Endothelial cell of umbilical vein (primary cell): ENCODE measurements at regions not wholly inside any gene's neighbourhood (a gene's known extent, or its start where the extent isn't known, plus 50 kb on each side); places are given as distances from the start of the nearest gene placed in this dataset.

Experiments
- BruUV-seq: library from RNA; stranded (reverse); fragments of 400-500 nt; replicated peaks from 2 replicates; lab custom pipeline; 2021; lab: Mats Ljungman, UMichigan
- CTCF ChIA-PET: fragments of 300-600, 350-600 bp; sonication (Branson Sonifier 250); formaldehyde crosslinking; loops from one replicate; lab custom pipeline; 2021; ENCODE audit warnings: antibody characterized with exemption, inconsistent platforms; lab: Charles Lee
- POLR2A ChIA-PET: fragments of 300-600, 350-600 bp; sonication (Branson Sonifier 250); formaldehyde crosslinking; loops from one replicate; lab custom pipeline; 2021; ENCODE audit warnings: antibody characterized with exemption, inconsistent platforms; lab: Charles Lee
- DNase-seq: peaks from one replicate; pipeline ENCODE4 v3.0.0-alpha.2; 2011; ENCODE audit warnings: low read depth, low spot score
- FAIRE-seq: peaks from 2 replicates; lab custom pipeline; 2011; peaks lifted over from hg19 to GRCh38; lab: Jason Lieb, UNC
- H2AFZ ChIP-seq: 2 replicates; pipeline ENCODE4 v1.6.0; 2012; ENCODE audit warnings: low read depth, low read length, control low read depth, inconsistent platforms
- H3K27ac ChIP-seq: 2 replicates; pipeline ENCODE4 v1.5.1; 2011; ENCODE audit warnings: low read depth, mild to moderate bottlenecking, control low read depth, low read length, moderate library complexity; ENCODE audit not compliant: insufficient read depth
- H3K27me3 ChIP-seq, 2 experiments: 2 replicates each; pipeline versions ENCODE4 v1.6.0 to v1.6.1; 2011; ENCODE audit warnings: low read length in 2 of 2, mixed read lengths in 1 of 2; ENCODE audit not compliant: control insufficient read depth in 2 of 2, insufficient read depth in 2 of 2
- H3K36me3 ChIP-seq, 2 experiments: 2 replicates in 1 of 2; 3 replicates in 1 of 2; pipeline ENCODE4 v1.5.1; 2011; ENCODE audit warnings: low read length in 2 of 2, mild to moderate bottlenecking in 1 of 2, moderate library complexity in 1 of 2; ENCODE audit not compliant: control insufficient read depth in 2 of 2, insufficient read depth in 2 of 2; ENCODE audit errors: extremely low read depth in 1 of 2
- H3K4me1 ChIP-seq: 3 replicates; pipeline ENCODE4 v1.5.1; 2011; ENCODE audit warnings: mild to moderate bottlenecking, low read length; ENCODE audit not compliant: control insufficient read depth, insufficient read depth; ENCODE audit errors: extremely low read depth
- H3K4me2 ChIP-seq: 2 replicates; pipeline ENCODE4 v1.6.1; 2011; ENCODE audit warnings: low read length, control low read depth, mixed read lengths; ENCODE audit not compliant: insufficient read depth
- H3K4me3 ChIP-seq, 3 experiments: fragments of 200-600 bp in 1 of 3; sonication (generic), shearing (Covaris generic) in 1 of 3; replicated peaks in 1 of 3; 2 replicates each; pipeline ENCODE4 v1.5.1; 2011 to 2016; ENCODE audit warnings: control low read depth in 3 of 3, low read length in 3 of 3, mild to moderate bottlenecking in 2 of 3, inconsistent platforms in 1 of 3, low read depth in 1 of 3, moderate library complexity in 1 of 3; ENCODE audit not compliant: insufficient read depth in 1 of 3
- H3K79me2 ChIP-seq: 2 replicates; pipeline ENCODE4 v1.6.0; 2012; ENCODE audit warnings: low read length, inconsistent platforms; ENCODE audit not compliant: control insufficient read depth, insufficient read depth
- H3K9ac ChIP-seq: replicated peaks from 2 replicates; pipeline ENCODE3; 2011; ENCODE audit warnings: low read length, control low read depth; ENCODE audit not compliant: insufficient read depth; ENCODE audit errors: extremely low read depth
- H3K9me1 ChIP-seq: replicated peaks from 3 replicates; pipeline ENCODE4 v1.6.0; 2011; ENCODE audit warnings: mild to moderate bottlenecking, low read length; ENCODE audit not compliant: control insufficient read depth, insufficient read depth; ENCODE audit errors: extremely low read depth
- H3K9me3 ChIP-seq: replicated peaks from 2 replicates; pipeline ENCODE4 v1.5.1; 2012; ENCODE audit warnings: low read length, inconsistent platforms; ENCODE audit not compliant: control insufficient read depth, insufficient read depth
- H4K20me1 ChIP-seq: replicated peaks from 2 replicates; pipeline ENCODE3; 2011; ENCODE audit warnings: mild to moderate bottlenecking, low read length; ENCODE audit not compliant: control insufficient read depth, insufficient read depth; ENCODE audit errors: extremely low read depth
- CTCF ChIP-seq, 2 donors: IDR thresholded peaks; 1 replicate in 1 of 2; 2 replicates in 1 of 2; pipeline ENCODE4 v1.5.1; 2011; ENCODE audit warnings: low read length in 2 of 2, mild to moderate bottlenecking in 2 of 2, moderate library complexity in 2 of 2, control low read depth in 1 of 2, inconsistent platforms in 1 of 2, low read depth in 1 of 2; ENCODE audit not compliant: insufficient read depth in 1 of 2; ENCODE audit errors: extremely low read depth in 1 of 2
- FOS ChIP-seq: IDR thresholded peaks from 2 replicates; pipeline ENCODE4 v1.6.1; 2011; ENCODE audit warnings: mild to moderate bottlenecking, low read length, moderate library complexity, borderline replicate concordance; ENCODE audit not compliant: insufficient read depth
- GATA2 ChIP-seq: IDR thresholded peaks from 2 replicates; pipeline ENCODE4 v1.7.0; 2011; ENCODE audit warnings: low read depth, mild to moderate bottlenecking, moderate library complexity, mixed read lengths, low read length; ENCODE audit not compliant: insufficient read length, insufficient read depth
- JUN ChIP-seq: IDR thresholded peaks from 2 replicates; pipeline ENCODE4 v1.6.1; 2011; ENCODE audit warnings: borderline replicate concordance, low read depth; ENCODE audit not compliant: insufficient read length, insufficient read depth
- MYC ChIP-seq: IDR thresholded peaks from one replicate; pipeline ENCODE4 v1.6.1; 2011; ENCODE audit warnings: mild to moderate bottlenecking, low read depth, low read length
- POLR2A ChIP-seq: IDR thresholded peaks from 2 replicates; pipeline ENCODE4 v1.6.1; 2012; ENCODE audit warnings: low read depth, mild to moderate bottlenecking, control low read depth, low read length
- POLR2AphosphoS5 ChIP-seq: IDR thresholded peaks from 2 replicates; pipeline ENCODE4 v1.6.1; 2012; ENCODE audit warnings: low read depth, mild to moderate bottlenecking, control low read depth, low read length, moderate library complexity; ENCODE audit not compliant: insufficient read depth
- dilution Hi-C: fragments of 300-500 bp; cut with MboI; formaldehyde crosslinking; loops from one replicate; pipeline ENCODE4 v1.15.0; 2019; ENCODE audit warnings: low sequenced_read_pairs; ENCODE audit not compliant: extremely low pct_ligation_motif_present
- intact Hi-C: fragments of 100-400 bp; cut with micrococcal nuclease; formaldehyde crosslinking; loops from one replicate; pipeline ENCODE4 v1.10.0; 2022
- TF ChIP-seq, protein P1 (sequence below): IDR thresholded peaks from 2 replicates; pipeline ENCODE4 v1.6.1; 2011; ENCODE audit not compliant: insufficient read depth, insufficient read length

GRCh38 chr6:91366781-91367180, 779.9 kb upstream of the MAP3K7 start:
- POLR2A ChIA-PET, result no interaction called here
- TF ChIP-seq POLR2A (no peak), FOS (no peak), GATA2 (no peak), CTCF (IDR thresholded peaks at IDR 0.05; ENCODE audit: extremely low read depth in 1 of 2, insufficient read depth in 1 of 2, low read depth in 1 of 2, low read length in 2 of 2) (no peak), POLR2AphosphoS5 (no peak)
- TF ChIP-seq, protein P1, sequence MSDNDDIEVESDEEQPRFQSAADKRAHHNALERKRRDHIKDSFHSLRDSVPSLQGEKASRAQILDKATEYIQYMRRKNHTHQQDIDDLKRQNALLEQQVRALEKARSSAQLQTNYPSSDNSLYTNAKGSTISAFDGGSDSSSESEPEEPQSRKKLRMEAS, result no peak
- Histone ChIP-seq H3K9me1 (no peaks in the 10 kb centered on the region), H4K20me1 (no peaks in the 10 kb centered on the region), H3K4me1 (no peaks in the 10 kb centered on the region), H3K36me3 (no peaks in the 10 kb centered on the region), H3K79me2 (no peaks in the 10 kb centered on the region), H3K27ac (no peak overlapping the region), H3K4me3 (no peak overlapping the region), H3K9me3 (no peaks in the 10 kb centered on the region), H3K4me2 (no peak overlapping the region), H2AFZ (no peak overlapping the region), H3K9ac (no peak overlapping the region), H3K27me3 (peaks cover 0 to 2% of the 10 kb centered on the region in 2 experiments)
- DNase-seq, result no peak
- CTCF ChIA-PET, result no interaction called here
- no peak for FAIRE-seq
- dilution Hi-C loops (no loop called here), intact Hi-C loops (no loop called here)
- BruUV-seq, result no TSS peak

GRCh38 chr6:91358986-91359385, 772.1 kb upstream of the MAP3K7 start:
- dilution Hi-C loops (no loop called here), intact Hi-C loops (no loop called here)
- H2AFZ ChIP-seq, result no peak overlapping the region
- no TSS peak for BruUV-seq
- H3K4me1 ChIP-seq, result no peaks in the 10 kb centered on the region
- H3K36me3 ChIP-seq, result no peaks in the 10 kb centered on the region
- H3K79me2 ChIP-seq, result no peaks in the 10 kb centered on the region
- H3K27me3 ChIP-seq, result no peaks in the 10 kb centered on the region
- CTCF ChIA-PET, result no interaction called here
- H3K4me2 ChIP-seq, result no peak overlapping the region
- no peak overlapping the region for H3K9ac ChIP-seq
- no peak for DNase-seq
- no peaks in the 10 kb centered on the region for H3K9me1 ChIP-seq
- H3K9me3 ChIP-seq, result no peaks in the 10 kb centered on the region
- H3K27ac ChIP-seq, result no peak overlapping the region
- no peak for TF ChIP-seq FOS
- TF ChIP-seq, protein P1, result no peak
- no peak for TF ChIP-seq GATA2
- TF ChIP-seq POLR2AphosphoS5, result no peak
- TF ChIP-seq JUN, result no peak
- TF ChIP-seq POLR2A, result no peak
- no peak for TF ChIP-seq MYC
- no peak for TF ChIP-seq CTCF (IDR thresholded peaks at IDR 0.05; ENCODE audit: extremely low read depth in 1 of 2, insufficient read depth in 1 of 2, low read depth in 1 of 2, low read length in 2 of 2)
- H4K20me1 ChIP-seq, result no peaks in the 10 kb centered on the region
- no peak overlapping the region for H3K4me3 ChIP-seq
- FAIRE-seq, result no peak
- POLR2A ChIA-PET, result no interaction called here
